ENCODE measurements at regions not wholly inside any gene's neighbourhood (a gene's known extent, or its start where the extent isn't known, plus 50 kb on each side); places are given as distances from the start of the nearest gene placed in this dataset.

- H3K4me1 ChIP-seq (ENCODE audit: control insufficient read depth, insufficient read depth, low read length) = no peaks in the 10 kb centered on the region
- no peaks in the 10 kb centered on the region for H3K36me3 ChIP-seq (ENCODE audit: control insufficient read depth, insufficient read depth, low read length)
- H3K9ac ChIP-seq (ENCODE audit: low read depth, low read length) = no peak overlapping the region
- no peak overlapping the region for H3K4me3 ChIP-seq (ENCODE audit: low read depth, low read length)
- H3K27me3 ChIP-seq (ENCODE audit: control insufficient read depth, insufficient read depth, low read length) = no peaks in the 10 kb centered on the region
- no peaks in the 10 kb centered on the region for H3K9me3 ChIP-seq (ENCODE audit: control insufficient read depth, insufficient read depth, low read length)
Measured at GRCh38 chr2:118716102-118716501, 131.3 kb downstream of the EN1 start.

- H3K9me3 ChIP-seq (ENCODE audit: control insufficient read depth, insufficient read depth, low read length) = no peaks in the 10 kb centered on the region
- no peak overlapping the region for H3K4me3 ChIP-seq (ENCODE audit: low read depth, low read length)
- H3K27me3 ChIP-seq (ENCODE audit: control insufficient read depth, insufficient read depth, low read length) = no peaks in the 10 kb centered on the region
- no peaks in the 10 kb centered on the region for H3K36me3 ChIP-seq (ENCODE audit: control insufficient read depth, insufficient read depth, low read length)
- H3K9ac ChIP-seq (ENCODE audit: low read depth, low read length) = no peak overlapping the region
- H3K4me1 ChIP-seq (ENCODE audit: control insufficient read depth, insufficient read depth, low read length) = no peaks in the 10 kb centered on the region
Measured at GRCh38 chr2:118714118-118714517, 133.3 kb downstream of the EN1 start.

- Histone ChIP-seq H3K27me3 (ENCODE audit: control insufficient read depth, insufficient read depth, low read length) (no peaks in the 10 kb centered on the region), H3K4me1 (ENCODE audit: control insufficient read depth, insufficient read depth, low read length) (no peaks in the 10 kb centered on the region), H3K9ac (ENCODE audit: low read depth, low read length) (no peak overlapping the region), H3K9me3 (ENCODE audit: control insufficient read depth, insufficient read depth, low read length) (no peaks in the 10 kb centered on the region), H3K4me3 (ENCODE audit: low read depth, low read length) (no peak overlapping the region), H3K36me3 (ENCODE audit: control insufficient read depth, insufficient read depth, low read length) (no peaks in the 10 kb centered on the region)
Measured at GRCh38 chr2:118711603-118712002, 135.8 kb downstream of the EN1 start.

- H3K36me3 ChIP-seq (ENCODE audit: control insufficient read depth, insufficient read depth, low read length) = no peaks in the 10 kb centered on the region
- H3K27me3 ChIP-seq (ENCODE audit: control insufficient read depth, insufficient read depth, low read length) = no peaks in the 10 kb centered on the region
- H3K9me3 ChIP-seq (ENCODE audit: control insufficient read depth, insufficient read depth, low read length) = no peaks in the 10 kb centered on the region
Measured at GRCh38 chr2:118710481-118710880, 137.0 kb downstream of the EN1 start.

DNA sequence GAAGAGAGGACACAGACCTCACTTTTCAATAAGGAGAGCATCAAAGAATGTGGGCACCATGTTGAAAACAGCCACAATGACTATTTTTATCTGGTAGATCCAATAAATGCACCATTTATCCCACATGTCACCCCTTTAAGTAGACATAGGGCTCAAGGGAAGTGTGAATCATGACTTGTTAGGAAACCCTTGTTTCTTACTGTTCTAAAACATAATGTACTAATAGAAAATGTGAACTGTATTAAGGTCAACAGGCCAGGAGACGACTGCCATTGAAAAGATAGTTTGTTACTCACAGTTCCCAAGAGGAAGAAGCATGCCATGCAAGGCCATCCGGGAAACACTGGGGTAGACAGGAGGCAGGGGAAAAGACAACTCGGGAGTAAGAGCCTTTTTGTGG, 137.7 kb downstream of the EN1 start:
- Histone ChIP-seq H3K9ac (ENCODE audit: low read depth, low read length) (no peak overlapping the region), H3K9me3 (ENCODE audit: control insufficient read depth, insufficient read depth, low read length) (no peaks in the 10 kb centered on the region), H3K4me3 (ENCODE audit: low read depth, low read length) (no peak overlapping the region), H3K27me3 (ENCODE audit: control insufficient read depth, insufficient read depth, low read length) (no peaks in the 10 kb centered on the region), H3K4me1 (ENCODE audit: control insufficient read depth, insufficient read depth, low read length) (no peaks in the 10 kb centered on the region), H3K36me3 (ENCODE audit: control insufficient read depth, insufficient read depth, low read length) (no peaks in the 10 kb centered on the region)

More at GRCh38 chr2:118710481-118710880, 137.0 kb downstream of the EN1 start:
- Histone ChIP-seq H3K9ac (ENCODE audit: low read depth, low read length) (no peak overlapping the region), H3K4me3 (ENCODE audit: low read depth, low read length) (no peak overlapping the region), H3K4me1 (ENCODE audit: control insufficient read depth, insufficient read depth, low read length) (no peaks in the 10 kb centered on the region)

GRCh38 chr2:118706844-118707243, 140.6 kb downstream of the EN1 start:
- no peak overlapping the region for H3K4me3 ChIP-seq (ENCODE audit: low read depth, low read length)
- H3K27me3 ChIP-seq (ENCODE audit: control insufficient read depth, insufficient read depth, low read length) = no peaks in the 10 kb centered on the region
- H3K9ac ChIP-seq (ENCODE audit: low read depth, low read length) = no peak overlapping the region
- no peaks in the 10 kb centered on the region for H3K9me3 ChIP-seq (ENCODE audit: control insufficient read depth, insufficient read depth, low read length)
- no peaks in the 10 kb centered on the region for H3K4me1 ChIP-seq (ENCODE audit: control insufficient read depth, insufficient read depth, low read length)
- H3K36me3 ChIP-seq (ENCODE audit: control insufficient read depth, insufficient read depth, low read length) = no peaks in the 10 kb centered on the region

GRCh38 chr2:118706371-118706770, 141.1 kb downstream of the EN1 start:
- Histone ChIP-seq H3K36me3 (ENCODE audit: control insufficient read depth, insufficient read depth, low read length) (no peaks in the 10 kb centered on the region), H3K9me3 (ENCODE audit: control insufficient read depth, insufficient read depth, low read length) (no peaks in the 10 kb centered on the region), H3K4me1 (ENCODE audit: control insufficient read depth, insufficient read depth, low read length) (no peaks in the 10 kb centered on the region), H3K27me3 (ENCODE audit: control insufficient read depth, insufficient read depth, low read length) (no peaks in the 10 kb centered on the region), H3K9ac (ENCODE audit: low read depth, low read length) (no peak overlapping the region), H3K4me3 (ENCODE audit: low read depth, low read length) (no peak overlapping the region)

- H3K4me3 ChIP-seq (ENCODE audit: low read depth, low read length) = no peak overlapping the region
- H3K27me3 ChIP-seq (ENCODE audit: control insufficient read depth, insufficient read depth, low read length) = no peaks in the 10 kb centered on the region
- H3K4me1 ChIP-seq (ENCODE audit: control insufficient read depth, insufficient read depth, low read length) = no peaks in the 10 kb centered on the region
- no peaks in the 10 kb centered on the region for H3K9me3 ChIP-seq (ENCODE audit: control insufficient read depth, insufficient read depth, low read length)
- no peaks in the 10 kb centered on the region for H3K36me3 ChIP-seq (ENCODE audit: control insufficient read depth, insufficient read depth, low read length)
- H3K9ac ChIP-seq (ENCODE audit: low read depth, low read length) = no peak overlapping the region
Measured at GRCh38 chr2:118705032-118705431, 142.4 kb downstream of the EN1 start.

DNA sequence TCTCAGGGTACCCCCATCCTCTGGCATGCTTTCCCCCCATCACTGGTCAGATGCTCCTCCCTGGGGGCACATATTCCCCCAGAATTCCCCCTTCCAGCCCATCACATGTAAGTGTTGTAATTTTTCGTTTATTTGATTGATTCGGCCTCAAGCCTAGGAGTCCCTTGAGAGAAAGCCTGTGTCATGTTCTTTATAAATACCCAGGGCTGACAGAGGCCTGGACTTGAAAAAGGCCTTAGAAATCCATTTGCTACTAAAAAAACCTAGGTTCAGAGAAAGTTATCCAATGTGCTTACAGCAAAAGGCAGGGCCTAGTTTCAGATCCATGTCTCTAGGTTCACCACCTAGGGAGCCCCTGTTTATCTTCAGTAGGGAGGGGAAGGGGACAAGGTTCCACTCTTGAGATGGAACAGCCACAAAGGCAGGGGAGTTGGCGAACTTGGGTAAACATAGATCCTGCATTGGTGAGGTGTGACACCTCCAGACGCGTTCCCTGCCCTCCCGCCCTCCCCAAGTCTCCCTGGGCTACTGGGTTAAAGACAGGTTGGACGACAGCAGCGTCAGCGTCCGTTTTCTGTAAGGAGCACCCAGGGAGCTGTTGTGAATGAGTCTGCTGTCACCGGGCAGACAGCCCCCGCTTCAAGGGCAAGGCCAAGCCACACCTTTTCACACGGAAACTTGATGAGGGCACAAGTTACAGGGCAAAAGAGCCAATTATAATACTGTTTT, 147.8 kb downstream of the EN1 start:
- no peaks in the 10 kb centered on the region for H3K36me3 ChIP-seq (ENCODE audit: control insufficient read depth, insufficient read depth, low read length)
- no peak overlapping the region for H3K9ac ChIP-seq (ENCODE audit: low read depth, low read length)
- no peaks in the 10 kb centered on the region for H3K4me1 ChIP-seq (ENCODE audit: control insufficient read depth, insufficient read depth, low read length)
- H3K27me3 ChIP-seq (ENCODE audit: control insufficient read depth, insufficient read depth, low read length) = no peaks in the 10 kb centered on the region
- H3K4me3 ChIP-seq (ENCODE audit: low read depth, low read length) = no peak overlapping the region
- H3K9me3 ChIP-seq (ENCODE audit: control insufficient read depth, insufficient read depth, low read length) = no peaks in the 10 kb centered on the region

DNA sequence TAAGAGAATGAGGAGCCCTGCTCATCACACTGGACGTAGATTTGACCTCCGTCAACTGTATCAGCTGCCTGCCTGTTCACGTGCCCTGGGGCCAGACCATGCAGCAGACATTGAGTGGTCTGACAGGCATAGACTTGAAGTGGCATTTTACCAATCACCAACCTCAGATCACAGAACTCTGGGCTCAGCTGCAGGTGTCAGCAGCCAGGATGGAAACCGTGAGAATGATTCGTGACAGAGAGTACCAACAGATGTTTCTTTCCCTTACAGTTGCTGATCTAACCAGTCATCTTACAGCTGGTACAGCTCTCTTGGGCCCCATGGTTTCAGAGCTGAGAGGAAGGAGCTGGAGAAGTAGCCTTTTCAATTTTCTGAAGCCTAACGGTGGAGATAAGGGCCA, 148.9 kb downstream of the EN1 start:
- H3K9ac ChIP-seq (ENCODE audit: low read depth, low read length) = no peak overlapping the region
- H3K4me3 ChIP-seq (ENCODE audit: low read depth, low read length) = no peak overlapping the region
- H3K9me3 ChIP-seq (ENCODE audit: control insufficient read depth, insufficient read depth, low read length) = no peaks in the 10 kb centered on the region
- no peaks in the 10 kb centered on the region for H3K4me1 ChIP-seq (ENCODE audit: control insufficient read depth, insufficient read depth, low read length)
- H3K36me3 ChIP-seq (ENCODE audit: control insufficient read depth, insufficient read depth, low read length) = no peaks in the 10 kb centered on the region
- H3K27me3 ChIP-seq (ENCODE audit: control insufficient read depth, insufficient read depth, low read length) = no peaks in the 10 kb centered on the region

DNA sequence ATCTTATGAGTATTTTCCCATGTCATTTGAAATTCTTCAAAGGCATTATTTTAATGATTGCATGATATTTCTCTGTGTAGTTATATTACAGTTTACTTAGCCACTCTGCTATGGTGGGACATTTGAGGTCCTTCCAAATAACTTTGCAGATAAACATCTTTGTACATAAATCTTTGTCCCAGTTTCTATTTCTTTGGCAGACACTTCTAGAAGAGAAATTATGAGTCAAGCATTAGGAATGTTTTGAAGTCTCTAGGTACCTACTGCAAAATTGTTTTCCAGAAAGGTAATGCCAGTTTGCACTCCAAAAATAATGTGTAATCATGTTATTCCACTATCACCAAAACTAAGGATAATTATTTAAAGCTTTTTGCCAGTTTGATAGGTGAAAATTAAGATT, 149.7 kb downstream of the EN1 start:
- H3K4me3 ChIP-seq (ENCODE audit: low read depth, low read length) = no peak overlapping the region

GRCh38 chr2:118696786-118697465, 150.5 kb downstream of the EN1 start:
- no peaks in the 10 kb centered on the region for H3K27me3 ChIP-seq (ENCODE audit: control insufficient read depth, insufficient read depth, low read length)
- no peak overlapping the region for H3K4me3 ChIP-seq (ENCODE audit: low read depth, low read length)
- no peaks in the 10 kb centered on the region for H3K36me3 ChIP-seq (ENCODE audit: control insufficient read depth, insufficient read depth, low read length)
- H3K9me3 ChIP-seq (ENCODE audit: control insufficient read depth, insufficient read depth, low read length) = no peaks in the 10 kb centered on the region
- H3K9ac ChIP-seq (ENCODE audit: low read depth, low read length) = no peak overlapping the region
- H3K4me1 ChIP-seq (ENCODE audit: control insufficient read depth, insufficient read depth, low read length) = no peaks in the 10 kb centered on the region

More for the DNA sequence above, 149.7 kb downstream of the EN1 start:
- no peaks in the 10 kb centered on the region for H3K27me3 ChIP-seq (ENCODE audit: control insufficient read depth, insufficient read depth, low read length)
- H3K9me3 ChIP-seq (ENCODE audit: control insufficient read depth, insufficient read depth, low read length) = no peaks in the 10 kb centered on the region
- H3K4me1 ChIP-seq (ENCODE audit: control insufficient read depth, insufficient read depth, low read length) = no peaks in the 10 kb centered on the region
- H3K36me3 ChIP-seq (ENCODE audit: control insufficient read depth, insufficient read depth, low read length) = no peaks in the 10 kb centered on the region
- H3K9ac ChIP-seq (ENCODE audit: low read depth, low read length) = no peak overlapping the region
